ENCODE measurements at regions not wholly inside any gene's neighbourhood (a gene's known extent, or its start where the extent isn't known, plus 50 kb on each side); places are given as distances from the start of the nearest gene placed in this dataset.
A peak's percentile ranks its signal among the peaks of the same experiment; 100 is the strongest.

- intact Hi-C loops (cut with DNase I), result no loop called here
- TF ChIP-seq POLR2AphosphoS5 (IDR thresholded peaks at IDR 0.05) (no peak), POLR2A (IDR thresholded peaks at IDR 0.05; ENCODE audit: low read depth) (no peak), EP300 (IDR thresholded peaks at IDR 0.05) (no peak)
- TF ChIP-seq, protein P1, sequence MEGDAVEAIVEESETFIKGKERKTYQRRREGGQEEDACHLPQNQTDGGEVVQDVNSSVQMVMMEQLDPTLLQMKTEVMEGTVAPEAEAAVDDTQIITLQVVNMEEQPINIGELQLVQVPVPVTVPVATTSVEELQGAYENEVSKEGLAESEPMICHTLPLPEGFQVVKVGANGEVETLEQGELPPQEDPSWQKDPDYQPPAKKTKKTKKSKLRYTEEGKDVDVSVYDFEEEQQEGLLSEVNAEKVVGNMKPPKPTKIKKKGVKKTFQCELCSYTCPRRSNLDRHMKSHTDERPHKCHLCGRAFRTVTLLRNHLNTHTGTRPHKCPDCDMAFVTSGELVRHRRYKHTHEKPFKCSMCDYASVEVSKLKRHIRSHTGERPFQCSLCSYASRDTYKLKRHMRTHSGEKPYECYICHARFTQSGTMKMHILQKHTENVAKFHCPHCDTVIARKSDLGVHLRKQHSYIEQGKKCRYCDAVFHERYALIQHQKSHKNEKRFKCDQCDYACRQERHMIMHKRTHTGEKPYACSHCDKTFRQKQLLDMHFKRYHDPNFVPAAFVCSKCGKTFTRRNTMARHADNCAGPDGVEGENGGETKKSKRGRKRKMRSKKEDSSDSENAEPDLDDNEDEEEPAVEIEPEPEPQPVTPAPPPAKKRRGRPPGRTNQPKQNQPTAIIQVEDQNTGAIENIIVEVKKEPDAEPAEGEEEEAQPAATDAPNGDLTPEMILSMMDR (IDR thresholded peaks at IDR 0.05), result no peak
- Histone ChIP-seq H3K27me3 (no peaks in the 10 kb centered on the region), H3K4me3 (no peak overlapping the region), H3K36me3 (no peaks in the 10 kb centered on the region), H3K4me1 (peaks cover 12 to 22% (median 20%) of the 10 kb centered on the region in 4 donors), H3K9me3 (no peaks in the 10 kb centered on the region), H3K27ac (replicated peaks in 1 of 4) (peak overlapping the region in 3 of 4 donors; percentile 8 to 55 (median 10))
- DNase-seq (ENCODE audit: extremely low spot score), result no peak
- WGBS, result 56% methylated on average over 2 of the region's 2 CpGs
Measured at GRCh38 chr3:72128921-72129320, 344.0 kb upstream of the PROK2 start.

DNA sequence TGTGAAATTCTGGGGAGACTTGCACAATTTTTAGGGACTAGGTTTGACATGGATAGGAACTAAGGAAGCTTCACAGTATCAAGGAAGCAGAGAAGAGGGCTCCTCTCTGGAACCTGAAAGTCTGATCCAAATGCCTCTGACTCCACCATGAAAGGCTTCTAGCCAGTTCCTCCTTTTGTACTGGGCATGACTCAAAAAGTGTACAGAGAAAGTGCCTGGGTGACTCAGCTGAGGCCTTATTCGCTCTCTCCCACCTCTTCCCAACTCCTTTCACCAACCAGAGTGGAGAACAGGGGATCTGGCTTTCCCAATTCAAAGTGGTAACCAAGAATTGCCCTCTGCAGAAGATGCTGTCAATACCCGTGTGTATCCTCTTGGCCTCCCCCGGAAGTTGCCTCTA, 342.9 kb upstream of the PROK2 start:
- WGBS, result 89% methylated on average over 3 of the region's 3 CpGs
- Histone ChIP-seq H3K4me3 (no peak overlapping the region), H3K27ac (replicated peaks in 1 of 4) (no peak overlapping the region), H3K36me3 (no peaks in the 10 kb centered on the region), H3K27me3 (no peaks in the 10 kb centered on the region), H3K4me1 (peaks cover 12 to 28% (median 25%) of the 10 kb centered on the region in 4 donors), H3K9me3 (no peaks in the 10 kb centered on the region)
- intact Hi-C loops (cut with DNase I), result no loop called here
- DNase-seq (ENCODE audit: extremely low spot score), result no peak
- TF ChIP-seq, protein P1 (IDR thresholded peaks at IDR 0.05), result no peak
- TF ChIP-seq POLR2A (IDR thresholded peaks at IDR 0.05; ENCODE audit: low read depth) (no peak), EP300 (IDR thresholded peaks at IDR 0.05) (no peak), POLR2AphosphoS5 (IDR thresholded peaks at IDR 0.05) (no peak)

- peaks cover 12 to 28% (median 25%) of the 10 kb centered on the region in 4 donors for H3K4me1 ChIP-seq
- intact Hi-C loops (cut with DNase I), result no loop called here
- H3K4me3 ChIP-seq, result no peak overlapping the region
- H3K27ac ChIP-seq (replicated peaks in 1 of 4), result no peak overlapping the region
- WGBS, result 94% methylated on average over 4 of the region's 4 CpGs
- H3K27me3 ChIP-seq, result no peaks in the 10 kb centered on the region
- TF ChIP-seq POLR2AphosphoS5 (IDR thresholded peaks at IDR 0.05) (no peak), POLR2A (IDR thresholded peaks at IDR 0.05; ENCODE audit: low read depth) (no peak), EP300 (IDR thresholded peaks at IDR 0.05) (no peak)
- TF ChIP-seq, protein P1 (IDR thresholded peaks at IDR 0.05), result no peak
- H3K9me3 ChIP-seq, result no peaks in the 10 kb centered on the region
- no peak for DNase-seq (ENCODE audit: extremely low spot score)
- no peaks in the 10 kb centered on the region for H3K36me3 ChIP-seq
Measured at GRCh38 chr3:72127224-72127612, 342.3 kb upstream of the PROK2 start.

DNA sequence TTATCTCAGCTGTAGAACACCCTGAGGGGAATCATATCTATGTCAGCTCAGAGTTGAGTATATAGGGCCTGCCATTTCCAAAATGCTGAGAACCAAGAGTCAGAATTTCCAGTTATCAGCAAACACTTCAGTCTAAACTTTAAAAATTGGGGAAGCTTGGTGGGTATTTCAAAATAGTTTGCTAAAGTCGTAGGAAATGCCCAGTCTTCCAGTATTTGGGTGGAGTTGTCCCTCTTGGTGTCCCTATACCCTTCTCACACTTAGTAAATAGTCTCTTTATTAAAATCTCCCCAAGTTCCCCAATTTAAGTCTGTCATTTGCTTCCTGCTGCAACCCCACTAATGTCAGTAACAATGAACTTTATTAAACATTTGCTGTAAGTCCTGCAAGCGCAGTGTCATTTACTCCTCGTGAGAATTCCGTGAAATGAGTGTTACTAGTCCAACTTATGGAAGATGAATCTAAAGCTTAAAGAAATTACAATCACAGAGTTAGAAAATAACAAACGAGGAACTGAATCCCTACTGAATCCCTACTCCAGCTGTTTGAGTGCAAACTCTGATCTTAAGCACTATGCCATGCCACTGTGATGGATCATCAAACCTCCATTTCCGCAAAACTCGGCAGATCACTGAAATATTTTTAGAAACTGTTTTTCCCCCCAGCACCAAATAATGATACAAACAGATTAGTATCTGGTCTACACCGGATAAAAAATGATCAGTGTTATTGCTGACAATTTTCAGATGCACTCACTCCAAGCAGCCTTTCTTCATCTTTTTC, 341.7 kb upstream of the PROK2 start:
- 76% methylated on average over 8 of the region's 8 CpGs for WGBS
- H3K4me3 ChIP-seq, result no peak overlapping the region
- H3K4me1 ChIP-seq, result peaks cover 12 to 28% (median 25%) of the 10 kb centered on the region in 4 donors
- no peaks in the 10 kb centered on the region for H3K9me3 ChIP-seq
- intact Hi-C loops (cut with DNase I), result no loop called here
- TF ChIP-seq, protein P1 (IDR thresholded peaks at IDR 0.05), result no peak
- TF ChIP-seq POLR2AphosphoS5 (IDR thresholded peaks at IDR 0.05), result no peak
- no peak for TF ChIP-seq EP300 (IDR thresholded peaks at IDR 0.05)
- TF ChIP-seq POLR2A (IDR thresholded peaks at IDR 0.05; ENCODE audit: low read depth), result no peak
- H3K27me3 ChIP-seq, result no peaks in the 10 kb centered on the region
- DNase-seq (ENCODE audit: extremely low spot score), result no peak
- no peak overlapping the region for H3K27ac ChIP-seq (replicated peaks in 1 of 4)
- no peaks in the 10 kb centered on the region for H3K36me3 ChIP-seq

Measured in esophagus muscularis mucosa (tissue), 4 donors.